Omental fat pad (tissue), 3 donors: ENCODE measurements at regions not wholly inside any gene's neighbourhood (a gene's known extent, or its start where the extent isn't known, plus 50 kb on each side); places are given as distances from the start of the nearest gene placed in this dataset.
"Not testable (repeated sequence)": the region's sequence is repeated elsewhere in the genome, so short reads cannot be mapped to it uniquely, and the experiment has no call there.

Source experiments
- ATAC-seq: fragments of 150-250 bp; one replicate; pipeline ENCODE4 v1.9.1; 2016; ENCODE audit warnings: mild to moderate bottlenecking, moderate library complexity; ENCODE audit not compliant: low FRiP score
- DNase-seq: peaks from one replicate; pipeline ENCODE4 v3.0.0-alpha.2; 2019; ENCODE audit warnings: low spot score
- TF ChIP-seq, protein P1 (sequence below), 3 donors: fragments of 450-650 bp; IDR thresholded peaks; one replicate each; pipeline ENCODE4 v1.5.1; 2016 to 2017; ENCODE audit warnings: antibody characterized with exemption in 3 of 3, mild to moderate bottlenecking in 3 of 3, moderate library complexity in 2 of 3

DNA sequence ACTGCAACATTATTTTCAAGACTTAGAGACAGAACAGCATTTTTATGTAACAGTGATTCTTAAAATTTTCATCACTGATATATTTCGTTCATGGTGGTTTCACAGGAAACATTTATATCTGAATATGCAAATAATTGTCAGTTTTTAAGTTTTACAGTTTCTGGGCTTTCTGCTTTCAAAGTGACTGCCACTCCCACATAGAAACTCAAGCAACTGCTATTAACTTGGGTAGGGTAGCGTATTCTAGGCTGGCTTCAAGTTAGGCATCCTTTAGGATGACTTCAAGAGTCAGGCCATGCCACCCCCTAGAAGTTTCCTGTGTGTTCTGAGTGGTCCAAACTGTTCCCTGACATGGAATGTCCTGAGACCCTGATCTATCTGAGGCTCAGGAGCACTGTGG, 123.6 kb upstream of the TSPAN8 start:
- ATAC-seq: no peak

DNA sequence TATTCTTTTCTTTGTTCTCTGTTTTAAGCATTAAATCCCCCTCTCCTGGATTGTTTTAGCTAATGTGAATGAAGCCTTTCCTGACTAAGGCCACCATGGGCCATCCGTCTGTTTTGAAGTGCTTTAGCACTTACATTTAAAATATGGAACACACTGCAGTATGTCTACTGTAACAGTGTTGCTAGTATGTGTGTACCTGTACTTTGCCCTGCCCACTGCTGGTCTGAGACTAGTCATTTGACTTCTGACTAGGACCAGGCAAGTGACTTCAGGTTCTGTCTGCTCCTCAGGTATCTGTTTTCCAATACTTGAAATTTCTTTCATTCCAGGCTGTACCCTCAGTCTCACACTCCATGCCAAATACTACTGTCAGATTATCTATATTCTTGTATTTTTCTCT, 120.1 kb upstream of the TSPAN8 start:
- DNase-seq (no peak), ATAC-seq (no peak)
- TF ChIP-seq, protein P1, sequence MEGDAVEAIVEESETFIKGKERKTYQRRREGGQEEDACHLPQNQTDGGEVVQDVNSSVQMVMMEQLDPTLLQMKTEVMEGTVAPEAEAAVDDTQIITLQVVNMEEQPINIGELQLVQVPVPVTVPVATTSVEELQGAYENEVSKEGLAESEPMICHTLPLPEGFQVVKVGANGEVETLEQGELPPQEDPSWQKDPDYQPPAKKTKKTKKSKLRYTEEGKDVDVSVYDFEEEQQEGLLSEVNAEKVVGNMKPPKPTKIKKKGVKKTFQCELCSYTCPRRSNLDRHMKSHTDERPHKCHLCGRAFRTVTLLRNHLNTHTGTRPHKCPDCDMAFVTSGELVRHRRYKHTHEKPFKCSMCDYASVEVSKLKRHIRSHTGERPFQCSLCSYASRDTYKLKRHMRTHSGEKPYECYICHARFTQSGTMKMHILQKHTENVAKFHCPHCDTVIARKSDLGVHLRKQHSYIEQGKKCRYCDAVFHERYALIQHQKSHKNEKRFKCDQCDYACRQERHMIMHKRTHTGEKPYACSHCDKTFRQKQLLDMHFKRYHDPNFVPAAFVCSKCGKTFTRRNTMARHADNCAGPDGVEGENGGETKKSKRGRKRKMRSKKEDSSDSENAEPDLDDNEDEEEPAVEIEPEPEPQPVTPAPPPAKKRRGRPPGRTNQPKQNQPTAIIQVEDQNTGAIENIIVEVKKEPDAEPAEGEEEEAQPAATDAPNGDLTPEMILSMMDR (IDR thresholded peaks at IDR 0.05): no peak

More for the DNA sequence above, 123.6 kb upstream of the TSPAN8 start:
- DNase-seq: no peak
- TF ChIP-seq, protein P1 (IDR thresholded peaks at IDR 0.05): no peak

DNA sequence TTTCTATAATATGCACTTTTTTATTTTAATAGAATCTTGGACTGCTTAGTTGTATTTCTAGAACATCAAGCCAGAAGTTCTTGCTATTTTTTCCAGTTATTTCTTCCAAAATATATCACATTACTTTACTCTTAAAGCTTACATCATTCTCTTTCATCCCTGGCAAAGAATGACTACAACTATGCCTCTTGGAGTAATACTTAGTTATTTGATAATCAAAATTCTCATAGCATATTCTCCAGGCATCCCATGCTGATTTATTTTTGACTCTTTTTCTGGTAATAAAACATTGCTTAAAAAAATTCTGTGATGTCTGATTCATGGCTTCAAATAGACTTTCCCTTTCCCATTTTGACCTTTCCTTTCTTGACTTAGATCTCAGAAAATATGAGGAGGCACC, 118.7 kb upstream of the TSPAN8 start:
- ATAC-seq: peak; percentile 62
- TF ChIP-seq, protein P1 (IDR thresholded peaks at IDR 0.05): no peak

DNA sequence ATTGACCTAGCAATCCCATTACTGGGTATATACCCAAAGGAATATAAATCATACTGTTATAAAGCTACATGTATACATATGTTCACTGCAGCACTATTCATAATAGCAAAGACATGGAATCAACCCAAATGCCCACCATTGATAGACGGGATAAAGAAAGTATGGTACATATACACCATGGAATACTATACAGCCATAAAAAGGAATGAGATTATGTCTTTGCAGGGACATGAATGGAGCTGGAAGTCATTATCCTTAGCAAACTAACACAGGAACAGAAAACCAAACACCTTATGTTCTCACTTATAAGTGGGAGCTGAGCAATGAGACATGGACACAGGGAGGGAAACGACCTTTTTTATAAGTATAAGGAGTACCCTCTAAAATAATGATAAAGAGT, 113.0 kb upstream of the TSPAN8 start:
- not testable (repeated sequence) for DNase-seq, ATAC-seq

More for the DNA sequence above, 118.7 kb upstream of the TSPAN8 start:
- no peak for DNase-seq

DNA sequence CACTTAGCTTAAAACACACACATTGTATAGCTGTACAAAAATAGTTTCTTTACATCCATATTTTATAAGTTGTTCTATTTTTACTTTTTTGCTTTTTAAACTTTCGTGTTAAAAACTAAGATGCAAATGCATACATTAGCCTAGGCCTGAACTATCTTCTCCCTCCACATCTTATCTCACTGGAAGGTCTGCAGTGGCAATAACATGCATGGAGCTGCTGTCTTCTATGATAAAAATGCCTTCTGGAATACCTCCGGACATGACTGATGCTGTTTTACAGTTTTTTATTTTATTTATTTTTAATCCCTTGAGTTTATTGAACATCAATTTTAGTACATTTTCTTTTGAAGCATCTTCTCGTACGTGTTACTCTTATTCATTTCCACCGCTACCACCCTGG, 112.3 kb upstream of the TSPAN8 start:
- DNase-seq (no peak), ATAC-seq (no peak)

DNA sequence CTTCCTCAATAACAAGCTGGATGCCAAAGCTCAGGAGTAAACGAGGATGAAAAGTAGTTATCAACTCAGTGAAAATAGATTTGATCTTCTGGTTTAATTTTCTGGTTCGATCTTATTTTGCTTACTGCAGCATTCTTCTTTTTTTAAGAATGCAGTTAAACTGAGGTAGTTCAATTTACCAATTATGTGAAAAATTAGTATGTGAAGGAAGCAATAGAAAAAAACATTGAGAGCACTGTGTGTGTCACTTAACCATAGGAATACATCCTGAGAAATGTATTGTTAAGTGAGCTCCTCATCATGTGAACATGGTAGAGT, 111.4 kb upstream of the TSPAN8 start:
- DNase-seq: no peak
- TF ChIP-seq, protein P1 (IDR thresholded peaks at IDR 0.05): no peak
- no peak for ATAC-seq

More for the DNA sequence above, 112.3 kb upstream of the TSPAN8 start:
- TF ChIP-seq, protein P1 (IDR thresholded peaks at IDR 0.05): no peak

DNA sequence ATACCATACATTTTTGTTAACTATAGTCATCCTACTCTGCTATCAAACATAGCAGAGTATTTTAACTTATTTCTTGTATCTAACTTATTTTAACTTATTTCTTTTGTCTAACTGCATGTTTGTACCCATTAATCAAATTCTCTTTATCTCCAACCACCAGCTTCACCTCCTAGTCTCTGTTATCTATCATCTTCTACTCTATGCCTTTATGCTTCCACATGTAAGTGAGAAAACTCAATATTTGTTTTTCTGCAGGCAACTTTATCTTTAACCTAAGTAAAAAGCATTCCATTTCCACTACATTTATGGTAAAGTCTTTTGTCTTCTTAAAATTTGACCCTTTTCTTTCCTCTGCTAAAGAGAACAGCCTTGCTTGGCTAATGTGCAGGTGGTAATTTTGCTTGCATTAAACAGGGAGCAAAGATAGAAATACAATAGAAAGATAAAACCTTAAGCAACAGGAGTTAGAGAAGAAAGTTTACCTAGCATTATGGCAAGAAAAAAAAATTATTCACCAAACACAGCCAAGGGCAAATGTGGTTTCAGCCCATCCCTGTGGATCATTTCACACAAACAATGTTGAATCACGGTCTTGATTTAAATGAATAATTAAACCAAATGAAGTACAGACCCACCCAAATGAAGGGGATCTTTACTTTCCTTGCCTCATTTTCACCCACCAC, 110.9 kb upstream of the TSPAN8 start:
- DNase-seq: no peak
- TF ChIP-seq, protein P1 (IDR thresholded peaks at IDR 0.05): no peak
- no peak for ATAC-seq
